ENCODE measurements at regions not wholly inside any gene's neighbourhood (a gene's known extent, or its start where the extent isn't known, plus 50 kb on each side); places are given as distances from the start of the nearest gene placed in this dataset.

GRCh38 chr3:188060840-188061544, 93.0 kb upstream of the LPP start (continued):
- no peak for TF ChIP-seq TAF1 (IDR thresholded peaks at IDR 0.05; ENCODE audit: borderline replicate concordance, low read depth, low read length)
- TF ChIP-seq SIN3A (IDR thresholded peaks at IDR 0.05; ENCODE audit: borderline replicate concordance, low read depth, low read length), result no peak
- peak; percentile 55; the same call in 1 of the 2 replicates for TF ChIP-seq NFIC (IDR thresholded peaks at IDR 0.05; ENCODE audit: borderline replicate concordance)
- TF ChIP-seq IRF3 (IDR thresholded peaks at IDR 0.05; ENCODE audit: low read depth, low read length), result no peak
- no peak for TF ChIP-seq RFX5 (IDR thresholded peaks at IDR 0.05; ENCODE audit: low read length)
- TF ChIP-seq ZBTB33 (IDR thresholded peaks at IDR 0.05; ENCODE audit: borderline replicate concordance, low read depth), result no peak

GRCh38 chr3:188062216-188062615, 91.7 kb upstream of the LPP start:
- ChIA-PET CTCF (no interaction called here), POLR2A (no interaction called here)
- no peak overlapping the region for H2AFZ ChIP-seq (ENCODE audit: low read depth)
- WGBS (ENCODE audit: low lambda C conversion rate), result 75% methylated on average over 2 of the region's 2 CpGs
- peaks cover 0 to 19% of the 10 kb centered on the region in 2 experiments; a peak in 3 of 4 replicates for H3K4me1 ChIP-seq (ENCODE audit: control insufficient read depth in 1 of 2, insufficient read depth in 2 of 2, low read depth in 1 of 2, low read length in 1 of 2)
- H3K9me2 ChIP-seq, result no peaks in the 10 kb centered on the region
- H3K27ac ChIP-seq (ENCODE audit: low read depth in 2 of 2, low read length in 1 of 2), result no peak overlapping the region; a peak in 1 of 4 replicates
- no peak for TF ChIP-seq YY1 (IDR thresholded peaks at IDR 0.05; ENCODE audit: low read depth)
- TF ChIP-seq CTCF (IDR thresholded peaks at IDR 0.05), result no peak
- no peak for TF ChIP-seq MXI1 (IDR thresholded peaks at IDR 0.05; ENCODE audit: low read depth, low read length)
- no peak for TF ChIP-seq CHD2 (IDR thresholded peaks at IDR 0.05; ENCODE audit: low read length, partially characterized antibody)
- no peak for TF ChIP-seq POLR2AphosphoS5 (IDR thresholded peaks at IDR 0.05; ENCODE audit: low read depth, low read length)
- no peak for TF ChIP-seq PBX3 (IDR thresholded peaks at IDR 0.05)
- TF ChIP-seq MEF2A (IDR thresholded peaks at IDR 0.05; ENCODE audit: borderline replicate concordance, low read depth), result no peak
- no peak for TF ChIP-seq NFIC (IDR thresholded peaks at IDR 0.05; ENCODE audit: borderline replicate concordance)
- no peak for TF ChIP-seq REST (IDR thresholded peaks at IDR 0.05; ENCODE audit: low read depth, low read length)
- no peak for TF ChIP-seq GATA2 (CRISPR knock-in tag; IDR thresholded peaks at IDR 0.05)
- no peak for TF ChIP-seq FOXM1 (IDR thresholded peaks at IDR 0.05; ENCODE audit: low read depth)
- no peak for TF ChIP-seq TCF12 (IDR thresholded peaks at IDR 0.05)
- no peak for TF ChIP-seq RXRA (IDR thresholded peaks at IDR 0.05; ENCODE audit: borderline replicate concordance, low read depth)
- no peak for TF ChIP-seq SMC3 (IDR thresholded peaks at IDR 0.05; ENCODE audit: low read depth, low read length)
- TF ChIP-seq FOSL2 (IDR thresholded peaks at IDR 0.05; ENCODE audit: borderline replicate concordance, low read depth), result no peak
- TF ChIP-seq RFX5 (IDR thresholded peaks at IDR 0.05; ENCODE audit: low read length), result no peak
- TF ChIP-seq ELF1 (IDR thresholded peaks at IDR 0.05), result no peak
- H3K9me3 ChIP-seq, result no peaks in the 10 kb centered on the region
- H3K4me3 ChIP-seq (ENCODE audit: low read depth in 2 of 2, low read length in 1 of 2), result no peak overlapping the region
- no peaks in the 10 kb centered on the region for H3F3A ChIP-seq (replicated peaks; ENCODE audit: insufficient read depth)
- H3K4me2 ChIP-seq, result no peak overlapping the region
- no peaks in the 10 kb centered on the region for H3K27me3 ChIP-seq (ENCODE audit: insufficient read depth)
- no peaks in the 10 kb centered on the region for H3K79me2 ChIP-seq (ENCODE audit: insufficient read depth)
- H4K20me1 ChIP-seq (ENCODE audit: insufficient read depth), result no peaks in the 10 kb centered on the region
- no peak overlapping the region for H3K9ac ChIP-seq
- no peak for DNase-seq
- H3K36me3 ChIP-seq (replicated peaks in 1 of 2; ENCODE audit: control insufficient read depth in 1 of 2, insufficient read depth in 2 of 2, low read length in 1 of 2), result no peaks in the 10 kb centered on the region

Data from SK-N-SH (cell line).